Hepatocyte (in vitro differentiated cells): ENCODE measurements at regions not wholly inside any gene's neighbourhood (a gene's known extent, or its start where the extent isn't known, plus 50 kb on each side); places are given as distances from the start of the nearest gene placed in this dataset.
A peak's percentile ranks its signal among the peaks of the same experiment; 100 is the strongest.

Source experiments
- DNase-seq: peaks from one replicate; pipeline ENCODE4 v3.0.0-alpha.2; 2016; ENCODE audit warnings: low spot score
- H2AFZ ChIP-seq: fragments of 200-600 bp; sonication (generic); 2 replicates; pipeline ENCODE4 v1.6.0; 2016; ENCODE audit warnings: antibody characterized with exemption, mild to moderate bottlenecking
- H3K27ac ChIP-seq: fragments of 200-600 bp; sonication (generic); 2 replicates; pipeline ENCODE4 v1.5.1; 2016; ENCODE audit warnings: mild to moderate bottlenecking
- H3K27me3 ChIP-seq: fragments of 200-600 bp; sonication (generic); 2 replicates; pipeline ENCODE4 v1.6.1; 2016
- H3K36me3 ChIP-seq: fragments of 200-600 bp; sonication (generic); replicated peaks from 2 replicates; pipeline ENCODE4 v1.5.1; 2016; ENCODE audit warnings: low read depth; ENCODE audit not compliant: insufficient read depth
- H3K4me1 ChIP-seq: fragments of 200-600 bp; sonication (generic); 2 replicates; pipeline ENCODE4 v1.5.1; 2016; ENCODE audit warnings: mild to moderate bottlenecking, moderate library complexity; ENCODE audit not compliant: insufficient read depth
- H3K4me2 ChIP-seq: fragments of 200-600 bp; sonication (generic); 2 replicates; pipeline ENCODE4 v1.6.0; 2016
- H3K4me3 ChIP-seq: fragments of 200-600 bp; sonication (generic); 2 replicates; pipeline ENCODE4 v1.5.1; 2016; ENCODE audit warnings: mild to moderate bottlenecking
- H3K79me2 ChIP-seq: fragments of 200-600 bp; sonication (generic); 2 replicates; pipeline ENCODE4 v1.6.0; 2017; ENCODE audit warnings: mild to moderate bottlenecking
- H3K9me2 ChIP-seq: fragments of 200-600 bp; sonication (generic); replicated peaks from 2 replicates; pipeline ENCODE4 v1.6.0; 2017; ENCODE audit warnings: mild to moderate bottlenecking; ENCODE audit not compliant: insufficient read depth
- H3K9me3 ChIP-seq: fragments of 200-600 bp; sonication (generic); 2 replicates; pipeline ENCODE4 v1.5.1; 2016; ENCODE audit warnings: low read depth, mild to moderate bottlenecking
- H4K20me1 ChIP-seq: fragments of 200-600 bp; sonication (generic); 2 replicates; pipeline ENCODE4 v1.6.0; 2016; ENCODE audit warnings: mild to moderate bottlenecking; ENCODE audit not compliant: insufficient read depth, poor library complexity, severe bottlenecking
- EZH2 ChIP-seq: fragments of 200-600 bp; sonication (generic); IDR thresholded peaks from 2 replicates; pipeline ENCODE4 v1.6.1; 2016; ENCODE audit warnings: antibody characterized with exemption, mild to moderate bottlenecking, borderline replicate concordance
- EZH2phosphoT487 ChIP-seq: fragments of 200-600 bp; sonication (generic); IDR thresholded peaks from one replicate; pipeline ENCODE4 v1.6.1; 2018; ENCODE audit warnings: antibody characterized with exemption, mild to moderate bottlenecking, low read depth, moderate library complexity; ENCODE audit not compliant: unreplicated experiment, severe bottlenecking
- WGBS: methylation state at CpG from one replicate; pipeline ENCODE4 v1.1.6; 2016; ENCODE audit warnings: low lambda C conversion rate; ENCODE audit errors: missing lambda C conversion rate; 5-methylcytosine and 5-hydroxymethylcytosine counted together
- TF ChIP-seq, protein P1 (sequence below): fragments of 200-600 bp; sonication (generic); IDR thresholded peaks from 2 replicates; pipeline ENCODE4 v1.5.1; 2016; ENCODE audit warnings: antibody characterized with exemption, mild to moderate bottlenecking; ENCODE audit not compliant: poor library complexity

DNA sequence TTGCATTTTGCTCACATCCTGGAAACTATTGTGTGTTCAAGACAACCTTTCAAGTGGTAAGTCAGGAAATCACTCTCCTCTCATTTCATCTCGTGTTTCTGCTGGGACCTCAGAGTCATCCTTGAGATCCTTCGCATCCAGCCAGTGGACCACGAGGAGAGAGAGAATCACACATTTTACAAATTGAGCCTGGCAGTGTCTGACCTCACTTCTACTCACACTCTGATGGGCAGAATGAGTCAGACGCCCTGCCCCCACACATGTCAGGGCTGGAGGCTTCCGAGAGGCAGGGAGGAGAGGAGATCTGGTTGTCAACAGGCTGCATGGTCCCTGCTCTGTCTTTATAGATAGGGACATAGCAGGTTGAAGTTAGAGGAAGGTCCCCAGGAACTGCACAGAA, 509.7 kb downstream of the AJAP1 start:
- Histone ChIP-seq H3K4me3 (no peak overlapping the region), H3K4me2 (no peak overlapping the region), H3K36me3 (no peaks in the 10 kb centered on the region), H2AFZ (no peak overlapping the region), H3K79me2 (no peaks in the 10 kb centered on the region), H3K9me2 (no peaks in the 10 kb centered on the region), H4K20me1 (no peaks in the 10 kb centered on the region), H3K27ac (no peak overlapping the region), H3K9me3 (no peaks in the 10 kb centered on the region), H3K27me3 (no peaks in the 10 kb centered on the region), H3K4me1 (no peaks in the 10 kb centered on the region)
- DNase-seq, result no peak
- 56% methylated on average over 5 of the region's 5 CpGs for WGBS
- TF ChIP-seq EZH2phosphoT487, result no peak
- TF ChIP-seq, protein P1, sequence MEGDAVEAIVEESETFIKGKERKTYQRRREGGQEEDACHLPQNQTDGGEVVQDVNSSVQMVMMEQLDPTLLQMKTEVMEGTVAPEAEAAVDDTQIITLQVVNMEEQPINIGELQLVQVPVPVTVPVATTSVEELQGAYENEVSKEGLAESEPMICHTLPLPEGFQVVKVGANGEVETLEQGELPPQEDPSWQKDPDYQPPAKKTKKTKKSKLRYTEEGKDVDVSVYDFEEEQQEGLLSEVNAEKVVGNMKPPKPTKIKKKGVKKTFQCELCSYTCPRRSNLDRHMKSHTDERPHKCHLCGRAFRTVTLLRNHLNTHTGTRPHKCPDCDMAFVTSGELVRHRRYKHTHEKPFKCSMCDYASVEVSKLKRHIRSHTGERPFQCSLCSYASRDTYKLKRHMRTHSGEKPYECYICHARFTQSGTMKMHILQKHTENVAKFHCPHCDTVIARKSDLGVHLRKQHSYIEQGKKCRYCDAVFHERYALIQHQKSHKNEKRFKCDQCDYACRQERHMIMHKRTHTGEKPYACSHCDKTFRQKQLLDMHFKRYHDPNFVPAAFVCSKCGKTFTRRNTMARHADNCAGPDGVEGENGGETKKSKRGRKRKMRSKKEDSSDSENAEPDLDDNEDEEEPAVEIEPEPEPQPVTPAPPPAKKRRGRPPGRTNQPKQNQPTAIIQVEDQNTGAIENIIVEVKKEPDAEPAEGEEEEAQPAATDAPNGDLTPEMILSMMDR, result no peak

GRCh38 chr1:5161372-5161771, 507.0 kb downstream of the AJAP1 start:
- no peak overlapping the region for H2AFZ ChIP-seq
- H3K79me2 ChIP-seq, result no peaks in the 10 kb centered on the region
- no peaks in the 10 kb centered on the region for H3K36me3 ChIP-seq
- H3K9me3 ChIP-seq, result no peaks in the 10 kb centered on the region
- no peaks in the 10 kb centered on the region for H4K20me1 ChIP-seq
- no peak overlapping the region for H3K4me3 ChIP-seq
- no peak overlapping the region for H3K4me2 ChIP-seq
- no peaks in the 10 kb centered on the region for H3K9me2 ChIP-seq
- no peak overlapping the region for H3K27ac ChIP-seq
- H3K27me3 ChIP-seq, result no peaks in the 10 kb centered on the region
- WGBS, result 53% methylated on average over 4 of the region's 4 CpGs
- DNase-seq, result peak; percentile 16
- H3K4me1 ChIP-seq, result no peaks in the 10 kb centered on the region
- TF ChIP-seq EZH2phosphoT487 (no peak), EZH2 (no peak)
- TF ChIP-seq, protein P1, result no peak

- H3K9me2 ChIP-seq, result no peaks in the 10 kb centered on the region
- no peaks in the 10 kb centered on the region for H3K4me1 ChIP-seq
- no peaks in the 10 kb centered on the region for H3K79me2 ChIP-seq
- H4K20me1 ChIP-seq, result no peaks in the 10 kb centered on the region
- H3K4me3 ChIP-seq, result no peak overlapping the region
- TF ChIP-seq EZH2 (no peak), EZH2phosphoT487 (no peak)
- TF ChIP-seq, protein P1, result no peak
- H3K27me3 ChIP-seq, result no peaks in the 10 kb centered on the region
- no peak overlapping the region for H2AFZ ChIP-seq
- WGBS, result 63% methylated on average over 4 of the region's 4 CpGs
- H3K27ac ChIP-seq, result no peak overlapping the region
- no peaks in the 10 kb centered on the region for H3K36me3 ChIP-seq
- no peak overlapping the region for H3K4me2 ChIP-seq
- no peaks in the 10 kb centered on the region for H3K9me3 ChIP-seq
- DNase-seq, result no peak
These were observed 502.8 kb downstream of the AJAP1 start for GRCh38 chr1:5157175-5157574.
